HUDEP-2 (cell line): ENCODE measurements at regions not wholly inside any gene's neighbourhood (a gene's known extent, or its start where the extent isn't known, plus 50 kb on each side); places are given as distances from the start of the nearest gene placed in this dataset.

Experiments used
- DNase-seq, 76 experiments: peaks; one replicate each; lab custom pipeline; 2025; ENCODE audit not compliant: unreplicated experiment in 76 of 76; lab: John Stamatoyannopoulos, UW

- no peak for DNase-seq
Observed at GRCh38 chr10:128898133-128898915, 568.7 kb upstream of the MGMT start.

- DNase-seq: no peak
Observed at GRCh38 chr10:128898916-128899195, 568.2 kb upstream of the MGMT start.

GRCh38 chr10:128900456-128900855 lies 566.6 kb upstream of the MGMT start:
- no peak for DNase-seq

- no peak for DNase-seq
Observed at GRCh38 chr10:128901236-128901635, 565.8 kb upstream of the MGMT start.

- DNase-seq: no peak
Observed at GRCh38 chr10:128902031-128902710, 564.9 kb upstream of the MGMT start.

- no peak for DNase-seq
Observed at GRCh38 chr10:128907155-128907941, 559.7 kb upstream of the MGMT start.

GRCh38 chr10:128908099-128908498 lies 558.9 kb upstream of the MGMT start:
- no peak for DNase-seq

- no peak for DNase-seq
Observed at GRCh38 chr10:128908499-128908898, 558.5 kb upstream of the MGMT start.

- DNase-seq: no peak
Observed at GRCh38 chr10:128912568-128913311, 554.3 kb upstream of the MGMT start.

GRCh38 chr10:128914681-128915080 lies 552.4 kb upstream of the MGMT start:
- no peak for DNase-seq

- DNase-seq: no peak
Observed at GRCh38 chr10:128915630-128916029, 551.4 kb upstream of the MGMT start.

GRCh38 chr10:128916383-128916782 lies 550.7 kb upstream of the MGMT start:
- no peak for DNase-seq

GRCh38 chr10:128921389-128922022 lies 545.5 kb upstream of the MGMT start:
- no peak for DNase-seq

- DNase-seq: no peak
Observed at GRCh38 chr10:128922172-128922571, 544.9 kb upstream of the MGMT start.

- no peak for DNase-seq
Observed at GRCh38 chr10:128922619-128923196, 544.3 kb upstream of the MGMT start.

- no peak for DNase-seq
Observed at GRCh38 chr10:128924918-128925317, 542.1 kb upstream of the MGMT start.

- DNase-seq: no peak
Observed at GRCh38 chr10:128926711-128927110, 540.3 kb upstream of the MGMT start.

- no peak for DNase-seq
Observed at GRCh38 chr10:128927497-128928161, 539.4 kb upstream of the MGMT start.

- DNase-seq: no peak
Observed at GRCh38 chr10:128928231-128928836, 538.7 kb upstream of the MGMT start.
